Heart right ventricle (tissue), 16 donors: ENCODE measurements at regions not wholly inside any gene's neighbourhood (a gene's known extent, or its start where the extent isn't known, plus 50 kb on each side); places are given as distances from the start of the nearest gene placed in this dataset.

Experiments
- ATAC-seq, 8 donors: fragments of 200-7000 bp; cut with Tn5 transposase; one replicate each; pipeline ENCODE4 v1.9.1; 2020; ENCODE audit warnings: mild to moderate bottlenecking in 8 of 8, moderate library complexity in 8 of 8, moderate number of reproducible peaks in 1 of 8
- DNase-seq, 2 donors: peaks; one replicate each; pipeline ENCODE4 v3.0.0-alpha.2; 2020
- H3K27ac ChIP-seq, 10 donors: fragments of 200-600 bp; sonication (generic) in 2 of 10; one replicate each; pipeline versions ENCODE4 v1.5.0 to v1.8.0; 2020 to 2022; ENCODE audit warnings: mild to moderate bottlenecking in 3 of 10
- H3K27me3 ChIP-seq, 7 donors: fragments of 200-600 bp; one replicate each; pipeline ENCODE4 v1.8.0; 2021 to 2022; ENCODE audit warnings: mild to moderate bottlenecking in 2 of 7
- H3K36me3 ChIP-seq, 9 donors: fragments of 200-600 bp; sonication (generic) in 1 of 9; one replicate each; pipeline versions ENCODE4 v1.5.0 to v1.8.0; 2020 to 2022; ENCODE audit warnings: mild to moderate bottlenecking in 2 of 9
- H3K4me1 ChIP-seq, 9 donors: fragments of 200-600 bp; sonication (generic) in 1 of 9; one replicate each; pipeline versions ENCODE4 v1.5.0 to v1.8.0; 2020 to 2022; ENCODE audit warnings: mild to moderate bottlenecking in 4 of 9
- H3K4me3 ChIP-seq, 10 donors: fragments of 200-600 bp; sonication (generic) in 2 of 10; one replicate each; pipeline versions ENCODE4 v1.5.0 to v1.8.0; 2020 to 2022; ENCODE audit warnings: mild to moderate bottlenecking in 7 of 10, moderate library complexity in 2 of 10
- H3K9me3 ChIP-seq, 11 donors: fragments of 200-600 bp in 10 of 11; sonication (generic) in 2 of 11; one replicate each; pipeline versions ENCODE4 v1.5.0 to v1.8.0; 2013 to 2022; ENCODE audit warnings: mild to moderate bottlenecking in 2 of 11, control low read depth in 1 of 11, moderate library complexity in 1 of 11
- CTCF ChIP-seq, 9 donors: fragments of 200-600 bp; sonication (generic) in 2 of 9; IDR thresholded peaks; one replicate each; pipeline versions ENCODE4 v1.5.0 to v1.8.0; 2021 to 2022; ENCODE audit warnings: antibody characterized with exemption in 9 of 9, mild to moderate bottlenecking in 5 of 9, moderate library complexity in 1 of 9
- WGBS, 2 donors: extraction: QIAGEN DNeasy Blood & Tissue Kit; methylation state at CpG; one replicate each; pipeline ENCODE4 v1.1.7; 2013; ENCODE audit warnings: inconsistent platforms in 1 of 2; 5-methylcytosine and 5-hydroxymethylcytosine counted together
- intact Hi-C, 10 donors: fragments of 100-400 bp; cut with DNase I; formaldehyde crosslinking; loops; one replicate each; pipeline versions ENCODE4 v1.11.1 to v1.14.2; 2022
- donor health status: Arrhythmogenic right ventricular cardiomyopathy.
- donor health status: ischemic (EF 13 %, LVEDD 7.1; RV severe dilation, severe dysfunction).
- donor health status: healthy with polysubstance abuse.
- donor health status: DM: no; HTN: yes; CAD: no.
- donor health status: DM: no; HTN: no; CAD: no.
- donor health status: ischemic (EF 25% LVEDD 6.9; RV normal size, moderate dysfunction).
- donor health status: ischemic (EF 25% LVEDD 5.7; RV mildly dilated, moderate dysfunction).
- donor health status: healthy.
- donor health status: DM: yes; HTN: yes; CAD: no.
- donor health status: Ischemic cardiomyopathy.
- donor health status: ischemic (EF 35%, LVEDD 5.7; RV mildly dilated, moderate dysfunction).
- donor health status: nonischemic (EF 11% LVEDD 7.7; RV severe dilation, severe dysfunction).
- donor health status: DM: yes; HTN: yes; CAD: no.
- donor health status: PGD.
- donor health status: ischemic (EF 29% LVEDD 5.4; RV normal size, mild dysfunction).
- donor health status: nonischemic (EF 23%, LVEDD 6.1; RV moderate dilation, normal function).

DNA sequence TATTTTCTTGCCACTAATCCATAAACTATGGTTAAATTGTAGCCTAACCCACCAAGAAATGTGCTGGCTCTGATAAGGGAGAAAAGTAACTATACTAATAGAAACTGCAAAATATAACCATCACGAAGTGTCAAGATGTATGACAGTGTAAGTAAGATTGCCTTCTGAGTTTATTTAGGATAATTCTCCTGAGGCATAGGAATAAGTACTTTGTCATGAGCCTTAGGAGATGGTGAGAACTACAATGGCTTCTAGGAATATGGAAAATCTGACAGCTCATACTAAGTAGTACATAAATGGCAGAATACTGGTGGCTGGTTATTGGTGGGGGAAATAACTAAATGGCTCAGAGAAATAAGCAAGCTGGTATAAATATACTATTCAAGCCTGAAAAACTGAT, 543.9 kb downstream of the PRR16 start:
- Histone ChIP-seq H3K9me3 (peaks cover 0 to 7% (median 0%) of the 10 kb centered on the region in 11 donors), H3K36me3 (no peaks in the 10 kb centered on the region), H3K27me3 (peaks cover 0 to 18% (median 0%) of the 10 kb centered on the region in 7 donors), H3K4me3 (no peak overlapping the region), H3K4me1 (no peaks in the 10 kb centered on the region), H3K27ac (no peak overlapping the region)
- TF ChIP-seq CTCF (IDR thresholded peaks at IDR 0.05): no peak
- intact Hi-C loops: no loop called here
- no peak for ATAC-seq
- WGBS, 2 donors: 72 to 76% methylated on average over 1 of the region's 1 CpG
- no peak for DNase-seq

DNA sequence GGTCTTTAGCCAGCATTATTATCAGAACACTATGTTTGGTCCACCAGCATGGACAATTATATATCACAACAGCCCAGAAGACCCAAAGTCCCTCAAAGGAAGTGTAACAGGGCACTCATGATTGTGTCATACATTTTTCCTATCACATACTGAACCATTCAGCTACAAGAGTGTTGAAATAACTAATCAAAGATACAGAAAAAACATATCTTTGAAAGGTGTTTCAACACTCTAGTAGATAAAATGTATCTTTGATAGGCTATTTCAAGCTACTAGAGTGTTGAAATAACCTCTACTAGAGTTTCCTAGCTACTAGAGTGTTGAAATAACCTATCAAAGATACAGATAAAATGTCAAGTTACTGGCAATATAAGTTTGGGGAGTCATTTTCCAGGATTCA, 545.0 kb downstream of the PRR16 start:
- H3K9me3 ChIP-seq: peaks cover 0 to 7% (median 0%) of the 10 kb centered on the region in 11 donors
- H3K27me3 ChIP-seq: peaks cover 0 to 18% (median 0%) of the 10 kb centered on the region in 7 donors
- intact Hi-C loops: no loop called here
- DNase-seq (no peak), ATAC-seq (no peak)
- no peaks in the 10 kb centered on the region for H3K4me1 ChIP-seq
- H3K4me3 ChIP-seq: no peak overlapping the region
- H3K36me3 ChIP-seq: no peaks in the 10 kb centered on the region
- no peak for TF ChIP-seq CTCF (IDR thresholded peaks at IDR 0.05)
- no peak overlapping the region for H3K27ac ChIP-seq

DNA sequence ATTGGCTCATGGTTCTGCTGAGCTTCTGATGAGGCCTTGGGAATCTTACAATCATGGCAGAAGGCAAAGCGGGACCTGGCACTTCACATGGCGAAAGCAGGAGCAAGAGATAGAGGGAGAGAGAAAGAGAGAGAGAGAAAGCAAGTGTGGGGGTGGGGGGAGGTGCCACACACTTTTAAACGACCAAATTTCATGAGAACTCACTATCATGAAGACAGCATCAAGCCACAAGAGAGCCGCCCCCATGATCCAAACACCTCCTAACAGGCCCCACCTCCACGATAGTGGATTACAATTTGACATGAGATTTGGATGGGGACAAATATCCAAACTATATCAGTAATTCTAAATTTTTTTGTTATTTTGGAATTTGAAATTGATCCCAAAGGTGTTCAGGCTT, 553.9 kb downstream of the PRR16 start:
- H3K4me1 ChIP-seq: no peaks in the 10 kb centered on the region
- intact Hi-C loops: no loop called here
- H3K36me3 ChIP-seq: no peaks in the 10 kb centered on the region
- H3K27ac ChIP-seq: no peak overlapping the region
- H3K27me3 ChIP-seq: peaks cover 0 to 9% (median 0%) of the 10 kb centered on the region in 7 donors
- ATAC-seq (no peak), DNase-seq (no peak)
- WGBS, 2 donors: 72 to 76% methylated on average over 5 of the region's 5 CpGs
- H3K9me3 ChIP-seq: no peaks in the 10 kb centered on the region
- no peak overlapping the region for H3K4me3 ChIP-seq
- no peak for TF ChIP-seq CTCF (IDR thresholded peaks at IDR 0.05)

- Histone ChIP-seq H3K4me3 (no peak overlapping the region), H3K9me3 (no peaks in the 10 kb centered on the region), H3K27ac (no peak overlapping the region), H3K36me3 (no peaks in the 10 kb centered on the region), H3K27me3 (peaks cover 0 to 9% (median 0%) of the 10 kb centered on the region in 7 donors), H3K4me1 (no peaks in the 10 kb centered on the region)
- intact Hi-C loops: no loop called here
- TF ChIP-seq CTCF (IDR thresholded peaks at IDR 0.05): no peak
- no peak for ATAC-seq
- no peak for DNase-seq
Observed at GRCh38 chr5:121019106-121019505, 555.0 kb downstream of the PRR16 start.

- H3K27ac ChIP-seq: no peak overlapping the region
- no peaks in the 10 kb centered on the region for H3K4me1 ChIP-seq
- H3K4me3 ChIP-seq: no peak overlapping the region
- no peaks in the 10 kb centered on the region for H3K9me3 ChIP-seq
- 60 to 62% methylated on average over 2 of the region's 2 CpGs for WGBS, 2 donors
- intact Hi-C loops: no loop called here
- ATAC-seq: no peak
- no peaks in the 10 kb centered on the region for H3K36me3 ChIP-seq
- no peak for TF ChIP-seq CTCF (IDR thresholded peaks at IDR 0.05)
- DNase-seq: no peak
- H3K27me3 ChIP-seq: peaks cover 0 to 9% (median 0%) of the 10 kb centered on the region in 7 donors
Observed at GRCh38 chr5:121019734-121020133, 555.6 kb downstream of the PRR16 start.
